ENCODE measurements at regions not wholly inside any gene's neighbourhood (a gene's known extent, or its start where the extent isn't known, plus 50 kb on each side); places are given as distances from the start of the nearest gene placed in this dataset.
A peak's percentile ranks its signal among the peaks of the same experiment; 100 is the strongest.

DNA sequence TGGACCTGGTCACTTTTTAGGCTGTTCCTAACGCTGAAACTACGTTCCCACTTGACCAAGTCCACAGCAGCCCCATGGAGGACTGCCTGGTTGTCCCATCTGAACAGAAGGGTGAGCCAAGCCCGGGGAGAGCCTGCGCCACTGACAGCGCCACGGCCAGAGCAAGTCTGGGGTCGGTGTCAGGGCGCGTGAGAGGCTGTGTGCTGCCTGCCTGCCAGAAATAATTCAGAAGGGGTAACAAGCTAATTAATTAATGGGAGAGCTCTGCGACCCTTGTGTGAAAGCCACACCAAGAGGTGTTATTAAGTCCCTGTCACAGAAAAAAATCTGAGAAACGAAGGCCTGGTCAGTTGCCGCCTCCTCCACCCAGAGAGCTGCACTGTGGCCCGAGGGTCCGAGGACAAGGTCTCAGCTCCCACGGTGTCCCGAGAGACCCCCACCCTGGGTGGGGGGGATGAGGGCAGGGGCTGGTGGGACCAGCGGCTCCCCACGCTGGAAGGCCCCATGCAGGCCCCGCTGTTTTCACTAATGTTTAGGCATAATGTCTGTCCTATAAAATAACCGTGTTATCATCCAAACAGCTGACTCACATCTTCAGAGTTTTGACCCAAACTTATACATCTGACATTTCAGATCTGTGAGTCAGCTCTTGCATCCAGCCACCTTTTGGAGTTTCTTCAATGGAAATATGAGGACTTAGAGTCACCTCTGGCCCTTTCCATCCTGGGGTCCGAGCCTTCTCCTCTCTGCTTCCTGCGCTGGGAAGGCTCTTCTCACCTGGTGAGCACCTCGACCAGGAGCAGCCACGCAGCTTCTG, 58.5 kb downstream of the DLL1 start:
- DNase-seq (ENCODE audit: low read depth): peak; percentile 40

DNA sequence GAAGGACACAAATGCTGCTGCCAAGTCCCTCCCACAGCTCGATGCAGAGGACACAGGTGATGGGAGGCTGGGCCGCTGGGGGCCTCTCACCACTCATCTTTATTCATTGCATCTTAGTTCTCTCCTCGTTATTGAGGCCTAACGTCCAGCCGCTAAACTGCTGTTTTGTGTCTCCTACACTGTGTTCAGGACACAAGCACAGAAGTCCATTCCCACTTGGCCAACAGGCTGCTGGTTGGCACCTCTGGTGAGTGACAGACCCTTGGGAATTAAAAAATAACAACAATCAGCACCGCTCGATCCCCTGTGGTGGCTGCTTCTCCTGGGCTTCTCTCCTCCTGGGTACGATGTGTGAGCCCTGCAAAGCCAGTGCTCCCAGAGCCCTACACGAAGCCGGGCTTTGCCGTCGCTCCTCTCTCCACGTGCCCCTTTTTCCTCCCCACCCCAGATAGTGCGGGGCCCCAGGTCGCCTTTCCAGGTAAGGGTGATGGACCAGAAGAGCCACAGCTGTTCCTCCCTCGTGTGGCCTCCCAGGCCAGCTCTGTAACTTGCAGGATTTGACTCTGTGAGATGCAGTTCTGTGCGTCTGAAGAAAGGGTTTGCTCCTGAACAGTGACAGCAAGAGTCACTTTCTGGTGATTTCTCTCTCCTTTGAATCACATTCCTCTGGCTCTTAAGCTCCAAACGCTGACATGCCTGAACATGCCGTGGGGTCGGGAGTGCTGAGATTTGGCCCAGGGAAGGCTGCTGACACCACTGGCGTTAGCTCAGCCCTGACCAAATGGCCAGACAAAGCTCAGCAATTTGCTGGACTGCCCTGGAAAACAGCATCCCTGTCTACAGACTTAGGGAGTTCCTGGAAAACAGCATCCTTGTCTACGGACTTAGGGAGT, 59.3 kb downstream of the DLL1 start:
- DNase-seq (ENCODE audit: low read depth): no peak

DNA sequence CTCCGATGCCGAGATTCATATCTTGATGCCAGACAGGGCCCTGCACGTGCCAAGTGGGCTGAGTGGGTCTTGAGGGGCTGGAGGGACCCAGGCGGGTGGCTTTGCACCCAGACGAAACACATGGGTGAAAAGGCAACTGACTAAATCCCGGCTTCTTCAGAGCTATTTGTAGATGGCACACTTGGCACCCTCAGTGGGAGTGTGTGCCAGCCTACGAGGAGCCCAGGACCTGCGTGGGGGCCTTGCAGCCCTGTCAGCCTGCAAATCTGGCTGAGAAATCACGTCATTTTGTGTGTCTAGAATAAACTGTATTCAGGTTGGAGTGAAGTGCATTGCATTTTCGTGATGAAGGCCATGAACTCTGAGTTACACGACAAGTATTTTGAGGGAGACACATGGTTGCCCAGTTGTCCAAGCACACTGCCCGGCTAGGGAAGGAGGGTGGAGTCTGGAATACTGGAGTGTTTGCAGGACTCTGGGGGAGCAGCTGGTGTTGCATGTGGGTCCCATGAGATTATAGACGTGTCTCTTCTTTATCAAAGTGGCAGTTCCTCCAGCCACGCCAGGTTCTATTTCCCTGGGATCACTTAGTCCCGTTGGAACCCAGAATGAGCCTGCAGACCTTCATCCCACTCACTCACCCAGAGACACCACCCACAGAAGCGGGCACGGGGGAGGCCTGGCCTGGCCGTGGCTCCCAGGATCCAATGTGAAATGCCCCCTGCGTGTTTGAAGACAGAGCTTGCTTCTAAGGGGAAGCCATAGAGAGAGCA, 60.2 kb downstream of the DLL1 start:
- DNase-seq (ENCODE audit: low read depth): no peak

DNA sequence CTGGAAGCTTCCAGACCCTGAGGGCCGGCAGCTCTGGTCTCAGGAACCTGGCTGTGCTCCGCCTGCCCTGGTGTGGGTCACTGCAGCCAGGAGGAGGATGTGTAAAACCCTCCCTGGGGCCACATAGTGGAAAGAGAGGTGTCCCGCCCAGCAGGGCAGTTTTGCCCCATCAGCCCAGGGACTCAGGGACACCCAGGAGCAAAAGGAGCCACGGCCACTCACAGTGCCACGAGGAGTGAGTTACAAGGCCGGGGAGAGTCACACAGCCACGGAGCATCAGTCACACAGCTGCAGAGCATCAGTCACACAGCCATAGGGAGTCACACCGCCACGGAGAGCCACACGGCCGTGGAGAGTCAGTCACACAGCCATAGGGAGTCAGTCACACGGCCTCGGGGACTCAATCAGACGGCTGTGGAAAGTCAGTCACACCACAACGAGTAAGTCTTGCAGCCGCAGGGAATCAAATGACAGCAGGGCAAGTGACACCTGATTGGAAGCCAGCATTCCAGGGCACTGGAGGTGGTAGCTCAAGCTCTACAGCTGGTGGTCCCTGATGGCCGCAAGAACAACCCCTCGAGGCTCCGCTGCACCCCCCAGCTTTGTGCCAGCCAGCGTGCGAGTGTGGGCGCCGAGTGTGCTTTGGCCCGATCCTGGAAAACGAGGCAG, 60.9 kb downstream of the DLL1 start:
- no peak for DNase-seq (ENCODE audit: low read depth)

DNA sequence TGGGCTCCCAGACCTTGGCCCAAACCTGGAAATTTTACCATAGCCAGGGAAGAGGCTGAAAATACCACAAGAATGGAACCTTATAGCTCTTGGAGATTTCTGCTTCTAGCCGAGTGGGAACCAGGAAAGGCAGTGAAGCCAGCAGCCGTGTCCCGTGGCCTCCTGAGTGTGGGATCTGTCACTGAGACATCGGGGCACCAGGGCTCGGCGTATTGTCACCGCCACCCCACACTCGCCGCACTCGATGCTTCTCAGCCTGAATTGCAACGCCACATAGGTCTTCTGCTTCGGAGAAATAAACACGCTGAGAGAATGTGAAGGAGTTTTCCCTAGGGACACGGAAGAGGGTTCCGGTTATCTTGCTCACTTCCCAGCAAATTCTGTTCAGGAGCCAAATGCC, 61.5 kb downstream of the DLL1 start:
- DNase-seq (ENCODE audit: low read depth): no peak

DNA sequence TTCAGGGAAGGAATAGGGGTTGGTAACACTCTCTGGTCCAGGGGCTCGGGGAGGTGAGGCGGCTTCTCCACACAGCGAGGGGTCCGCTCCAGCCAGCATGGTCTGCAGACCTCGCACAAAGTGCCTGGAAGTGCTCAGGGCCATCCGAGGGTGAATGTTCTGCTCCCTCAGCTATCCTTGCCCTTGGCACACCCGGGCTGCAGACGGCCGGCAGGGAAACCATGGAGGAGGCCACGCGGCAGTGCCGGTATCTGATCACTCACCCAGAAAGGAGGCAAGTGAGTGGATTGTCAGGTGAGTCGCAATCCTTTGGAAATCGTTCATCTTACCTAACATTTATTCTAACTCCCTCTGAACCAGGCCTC, 62.0 kb downstream of the DLL1 start:
- DNase-seq (ENCODE audit: low read depth): no peak

DNA sequence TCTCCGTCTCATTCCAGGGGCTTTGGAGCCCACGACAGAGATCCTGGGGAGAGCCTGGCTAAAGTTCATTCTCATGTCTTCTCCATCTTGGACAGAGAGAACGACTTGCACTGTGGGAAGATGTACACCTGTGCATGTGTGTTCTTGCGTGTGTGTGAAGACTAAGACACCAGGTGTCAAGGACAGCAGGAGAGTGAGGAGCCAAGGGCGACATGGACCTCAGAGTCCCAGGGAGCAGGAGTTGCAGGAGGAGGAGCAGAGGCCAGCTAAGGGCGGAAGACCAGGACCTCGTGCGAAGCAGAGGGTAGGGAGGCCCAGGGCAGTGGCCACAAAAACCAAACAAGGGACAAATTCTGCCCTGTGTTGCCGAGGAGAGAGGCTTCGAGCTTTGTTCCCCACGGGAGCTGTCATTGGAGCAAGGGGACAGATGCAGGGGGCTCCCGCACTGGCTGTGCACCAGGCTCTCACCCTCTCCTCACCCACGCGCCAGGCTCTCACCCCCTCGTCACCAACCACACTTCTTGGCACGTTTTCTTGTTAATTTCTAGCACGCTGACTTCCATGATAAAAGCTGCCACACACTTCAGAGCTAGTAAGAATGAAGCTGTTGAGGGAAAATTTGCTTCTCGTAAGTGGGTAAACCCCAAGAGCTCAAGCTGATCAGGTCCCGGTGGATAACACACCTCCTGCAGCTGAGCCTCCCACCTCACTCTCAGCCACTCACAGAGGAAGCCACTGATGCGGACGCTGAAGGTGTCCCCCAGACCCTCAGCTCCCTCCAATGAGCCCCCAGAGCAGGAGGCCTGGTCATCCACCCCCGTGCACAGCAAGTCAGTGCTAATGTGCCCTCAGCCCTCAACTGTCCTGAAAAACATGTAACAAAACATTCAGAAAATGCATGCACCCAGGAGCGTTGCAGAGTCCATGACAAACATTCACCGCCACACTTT, 62.6 kb downstream of the DLL1 start:
- no peak for DNase-seq (ENCODE audit: low read depth)

DNA sequence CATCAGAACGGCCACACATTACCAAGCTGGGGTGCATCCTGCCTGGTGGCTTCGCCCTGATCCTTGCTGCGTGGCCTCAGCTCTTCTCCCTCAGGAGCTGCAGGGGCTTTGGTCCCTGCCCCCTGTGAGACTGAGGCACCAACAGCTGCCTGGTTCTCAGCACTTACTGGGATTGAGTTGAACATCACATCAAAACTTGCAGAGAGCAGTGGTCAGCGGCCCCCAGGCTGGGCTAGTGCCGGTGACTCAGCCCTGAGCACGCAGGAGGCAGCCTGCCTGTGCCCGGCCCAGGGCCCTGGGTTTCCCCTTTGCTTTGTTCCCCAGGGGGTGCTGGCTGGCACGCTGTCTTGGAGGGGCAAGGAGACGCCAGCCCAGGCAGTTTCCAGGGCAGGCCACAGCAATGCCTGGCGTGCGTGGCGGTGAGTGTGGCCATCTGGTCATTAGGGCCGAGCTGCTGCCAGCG, 63.3 kb downstream of the DLL1 start:
- peak; percentile 67 for DNase-seq (ENCODE audit: low read depth)

DNA sequence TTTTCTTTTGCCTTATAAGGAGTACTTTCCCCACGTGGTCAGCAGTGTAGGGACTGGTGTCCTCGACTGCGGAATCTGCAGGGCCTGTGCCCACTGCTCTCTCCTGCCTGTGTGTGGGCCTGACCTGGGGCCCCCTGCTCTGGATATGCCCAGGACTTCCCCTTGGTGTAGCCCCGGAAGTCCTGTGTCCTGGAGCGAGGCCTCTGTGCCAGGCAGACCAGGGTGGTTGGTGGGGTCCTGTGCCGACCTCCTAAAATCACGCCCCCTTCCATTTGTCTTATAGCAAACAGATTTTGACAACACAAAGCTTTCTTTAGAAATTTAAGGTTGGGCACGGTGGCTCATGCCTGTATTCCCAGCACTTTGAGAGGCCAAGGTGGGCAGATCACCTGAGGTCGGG, 64.2 kb downstream of the DLL1 start:
- no peak for DNase-seq (ENCODE audit: low read depth)

DNA sequence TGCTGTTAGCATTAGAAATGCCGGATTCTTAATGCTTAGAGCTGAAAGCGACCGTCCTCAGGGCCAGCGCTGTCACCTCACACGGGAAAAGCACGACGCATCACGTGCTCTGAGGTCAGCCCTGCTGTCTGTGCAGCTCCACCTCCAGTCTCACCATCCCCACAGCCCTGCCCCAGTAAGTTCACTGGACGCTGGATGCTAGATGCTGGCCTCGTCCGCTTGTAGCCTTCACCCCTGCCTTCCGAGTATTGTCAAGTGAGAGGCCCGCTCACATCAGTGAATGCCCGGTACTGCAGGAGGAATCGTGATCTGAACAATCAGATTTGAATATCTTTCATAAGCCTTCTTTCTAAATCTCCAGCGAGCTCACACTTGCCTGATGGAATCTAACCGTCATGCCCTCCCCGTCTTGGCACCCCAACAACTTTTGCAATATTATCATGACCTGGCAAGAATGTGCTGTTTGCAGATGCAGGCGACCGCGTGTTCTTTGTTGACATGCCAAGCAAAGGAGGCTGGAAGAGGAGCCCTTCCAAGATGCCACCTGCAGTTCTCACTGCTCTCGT, 64.9 kb downstream of the DLL1 start:
- no peak for DNase-seq (ENCODE audit: low read depth)

DNA sequence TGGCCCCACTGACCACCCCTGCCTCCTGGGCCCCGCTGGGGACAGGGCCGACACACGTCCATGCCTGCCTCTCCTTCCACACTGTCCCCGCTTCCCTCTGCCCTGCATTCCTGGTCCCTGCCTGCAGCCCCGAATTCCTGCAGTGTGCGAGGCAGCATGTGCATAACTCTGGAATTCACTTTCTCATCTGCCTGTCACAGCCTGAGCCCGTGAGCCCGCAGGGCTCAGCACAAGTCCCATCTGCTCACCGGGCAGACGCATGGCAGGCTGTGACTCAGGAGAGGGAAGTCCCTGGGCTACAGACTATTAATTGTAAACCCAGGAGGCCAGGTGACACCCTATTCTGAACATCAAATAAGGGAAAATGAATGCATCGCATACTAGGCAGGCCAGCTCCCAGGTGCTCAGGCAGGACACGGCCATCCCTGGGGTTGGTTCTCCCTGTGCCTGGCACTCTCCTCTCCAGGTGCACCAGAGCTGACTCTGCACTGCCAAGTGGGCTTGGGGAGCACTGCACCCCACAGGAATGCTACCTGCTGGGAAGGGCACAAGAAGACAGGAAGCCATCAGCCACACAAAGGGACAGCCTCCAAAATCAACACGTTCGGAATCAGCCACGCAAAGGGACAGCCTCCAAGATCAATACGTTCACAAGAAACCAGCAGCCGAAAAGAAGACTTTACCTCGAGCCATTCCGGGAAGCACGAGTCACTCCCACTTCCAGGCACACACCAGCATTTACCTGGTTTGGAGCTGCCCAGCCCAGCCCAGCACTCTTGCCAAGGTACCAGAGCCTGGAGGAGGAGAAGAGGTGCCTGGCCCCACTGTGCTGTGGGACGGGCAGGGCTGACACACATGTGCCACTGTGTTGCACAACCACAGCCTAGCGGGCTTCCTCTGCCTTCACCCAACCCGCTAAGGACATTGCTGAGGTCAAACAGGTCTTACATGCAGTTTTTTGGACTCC, 65.9 kb downstream of the DLL1 start:
- peak; percentile 90 for DNase-seq (ENCODE audit: low read depth)

DNA sequence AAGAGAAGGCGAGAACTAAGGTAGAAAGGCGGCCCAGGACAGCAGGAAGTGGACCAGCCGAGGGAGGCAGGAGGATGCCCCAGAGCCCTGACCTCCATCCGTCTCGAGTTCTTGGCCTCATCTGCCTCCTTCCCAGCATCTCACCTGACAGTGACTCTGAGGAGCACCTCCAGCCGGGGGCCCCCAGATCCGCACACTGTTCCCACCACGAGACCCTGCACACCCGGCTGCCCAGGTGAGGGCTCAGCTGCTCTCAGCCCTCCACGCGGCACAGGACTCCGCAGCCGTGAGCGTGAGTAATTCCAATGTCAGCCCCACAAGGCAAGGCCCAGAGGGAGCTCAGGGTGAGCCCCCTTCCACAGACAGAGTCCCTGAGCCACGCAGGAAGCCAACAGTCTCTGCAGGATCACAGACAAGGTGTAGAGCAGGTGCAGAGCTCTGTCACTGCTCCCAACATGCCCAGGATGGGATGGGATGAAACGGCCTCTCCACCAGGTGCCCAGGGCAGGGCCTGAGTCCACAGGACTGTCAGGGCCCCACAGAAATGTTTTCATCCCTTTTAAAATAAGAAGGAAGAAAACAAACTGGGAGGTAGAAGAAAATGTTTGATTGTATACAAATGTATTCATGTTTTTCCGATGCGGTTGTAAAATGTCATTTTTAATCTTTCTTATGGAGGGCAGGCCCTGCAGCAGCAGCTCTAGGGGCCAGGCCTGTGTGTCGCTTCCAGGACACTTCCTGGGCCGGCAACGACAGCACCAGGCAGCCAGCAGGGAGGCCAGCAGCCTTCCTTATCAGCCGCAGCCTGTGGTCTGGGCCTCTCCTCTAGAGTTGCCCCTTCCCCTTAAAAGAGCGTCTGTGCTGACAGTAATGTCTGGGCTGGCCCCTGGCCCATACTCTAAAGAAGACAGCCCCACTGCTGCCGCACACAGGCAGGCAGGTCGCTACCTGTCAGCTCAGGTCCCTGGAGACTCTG, 66.9 kb downstream of the DLL1 start:
- DNase-seq (ENCODE audit: low read depth): no peak

DNA sequence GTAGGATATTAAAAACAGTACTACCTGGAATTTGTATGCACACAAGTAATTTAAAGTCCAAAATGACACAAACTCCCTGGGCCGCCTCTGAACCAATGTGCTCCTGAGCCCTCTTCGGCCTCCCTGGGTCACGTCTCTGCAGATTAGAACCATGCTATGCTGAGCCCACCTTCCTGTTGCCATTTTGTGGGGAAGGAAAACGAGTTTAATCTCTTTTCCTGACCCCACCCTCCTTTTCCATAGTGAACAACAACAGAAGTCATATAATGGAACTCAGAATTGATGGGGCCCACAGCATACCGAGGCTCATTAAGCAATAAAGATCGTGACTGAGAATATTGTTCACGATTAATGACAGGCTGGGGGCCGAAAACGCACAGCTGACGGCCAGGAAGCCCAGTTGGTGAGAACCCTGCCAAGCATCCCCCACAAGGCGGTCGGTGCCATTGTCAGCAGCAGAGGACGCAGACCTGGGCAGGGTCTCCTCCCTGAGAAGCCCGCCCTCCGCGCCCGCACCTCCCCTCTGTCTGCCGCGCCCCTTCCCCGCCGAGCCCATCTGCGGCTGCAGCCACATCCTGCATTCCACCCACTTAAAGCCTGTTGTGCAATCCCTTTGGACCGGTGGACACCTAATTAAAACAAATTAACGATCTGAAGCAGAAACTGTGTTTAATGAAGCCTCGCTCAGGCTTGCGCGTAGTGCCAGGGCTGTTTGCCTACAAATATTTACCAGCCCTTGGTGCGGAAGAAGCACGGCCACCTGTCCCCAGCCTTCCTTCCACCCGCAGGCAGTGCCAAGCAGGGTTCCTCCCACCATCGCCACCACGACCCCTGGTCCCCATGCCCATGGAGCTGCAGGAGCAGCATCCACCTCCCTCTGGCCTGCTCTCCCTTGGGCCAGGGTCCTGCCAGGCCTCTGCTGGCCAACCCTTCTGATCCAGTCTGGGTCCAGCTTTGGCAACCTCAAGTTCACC, 68.1 kb downstream of the DLL1 start:
- DNase-seq (ENCODE audit: low read depth): peak; percentile 15

DNA sequence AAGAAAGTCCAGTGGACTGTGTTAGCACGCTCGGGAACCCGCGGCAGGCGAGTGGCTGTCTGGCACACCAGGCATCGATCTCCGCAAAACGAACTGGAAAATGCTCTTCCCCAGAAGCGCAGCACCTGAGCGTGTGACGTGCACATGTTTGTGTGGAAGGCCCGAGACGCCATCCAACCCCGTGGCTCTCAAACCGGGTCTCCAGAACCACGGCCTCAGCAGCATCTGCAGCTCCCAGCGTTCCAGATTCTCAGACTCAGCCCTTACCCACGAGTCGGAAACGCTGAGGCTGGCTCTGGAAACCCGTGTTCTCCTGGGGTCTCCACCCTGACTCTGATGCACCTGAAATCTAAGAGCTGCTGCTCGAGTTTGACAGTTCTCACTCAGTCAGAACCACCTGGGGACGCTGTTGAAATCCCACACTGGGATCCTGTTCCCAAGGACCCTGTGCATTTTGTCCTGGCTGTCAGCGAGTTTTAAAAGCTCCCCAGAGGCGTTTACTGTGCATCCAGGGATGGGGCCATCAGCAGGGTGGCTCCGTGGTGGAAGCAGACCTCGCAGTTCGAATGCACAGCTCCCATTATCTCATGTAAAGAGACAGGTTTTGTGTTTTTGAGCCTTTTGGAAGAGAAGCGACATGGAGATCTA, 69.0 kb downstream of the DLL1 start:
- no peak for DNase-seq (ENCODE audit: low read depth)

DNA sequence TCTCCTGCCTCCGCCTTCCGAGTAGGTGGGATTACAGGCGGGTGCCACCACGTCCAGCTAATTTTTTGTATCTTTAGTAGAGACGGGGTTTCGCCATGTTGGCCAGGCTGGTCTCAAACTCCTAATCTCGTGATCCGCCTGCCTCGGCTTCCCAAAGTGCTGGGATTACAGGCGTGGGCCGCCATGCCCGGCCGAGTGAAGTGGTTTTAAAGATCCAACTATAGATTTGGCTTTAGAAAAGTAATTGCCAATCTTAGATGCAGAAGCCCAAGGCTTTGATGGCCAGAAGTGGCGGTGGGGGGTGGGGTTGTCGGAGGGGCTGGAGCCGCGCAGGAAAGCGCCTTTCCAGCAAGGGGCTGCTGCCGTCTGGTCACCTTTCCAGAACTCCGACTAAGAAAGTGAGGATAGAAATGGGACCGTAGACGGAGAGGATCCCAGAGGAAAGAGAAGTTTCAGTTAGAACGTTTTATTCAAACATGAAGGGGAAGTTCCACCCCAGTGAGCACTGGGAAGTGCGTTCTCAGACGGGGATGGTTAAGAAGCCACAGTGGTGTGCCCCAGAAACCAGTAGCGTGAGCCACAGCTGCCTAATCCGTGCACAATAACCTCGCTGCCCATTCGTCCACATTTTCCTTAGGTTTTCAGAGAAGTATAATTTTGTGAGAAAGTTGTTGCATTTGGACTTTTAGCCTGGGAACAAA, 69.7 kb downstream of the DLL1 start:
- no peak for DNase-seq (ENCODE audit: low read depth)

Measured in M059J (cell line).